ENCODE measurements at regions not wholly inside any gene's neighbourhood (a gene's known extent, or its start where the extent isn't known, plus 50 kb on each side); places are given as distances from the start of the nearest gene placed in this dataset.

DNA sequence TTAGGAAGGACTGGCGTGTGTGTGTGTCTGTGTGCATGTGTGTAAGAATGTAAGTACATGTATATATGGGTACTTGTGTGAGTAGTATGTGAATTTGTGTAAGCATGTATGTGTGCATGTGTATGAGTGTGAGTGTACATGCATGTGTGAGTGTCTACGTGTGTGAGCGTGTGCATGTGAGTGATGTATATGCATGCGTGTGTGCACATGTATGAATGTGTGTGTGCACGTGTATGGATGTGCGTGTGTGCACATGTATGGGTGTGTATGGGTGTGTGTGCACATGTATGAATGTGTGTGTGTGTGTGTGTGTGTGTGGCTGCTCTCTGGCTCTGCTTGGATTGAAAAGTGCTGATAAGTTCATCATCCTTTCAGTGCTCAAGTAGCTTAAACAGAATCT lies 154.5 kb downstream of the TENT4A start:
- no peaks in the 10 kb centered on the region for H3K4me1 ChIP-seq (ENCODE audit: control insufficient read depth, insufficient read depth, low read length)
- no peaks in the 10 kb centered on the region; the same call in 1 of the 2 replicates for H3K27me3 ChIP-seq (ENCODE audit: control insufficient read depth, insufficient read depth, low read length)
- DNase-seq (ENCODE audit: low read depth, low spot score), result no peak
- no peak for ATAC-seq
- no peaks in the 10 kb centered on the region for H3K9me3 ChIP-seq (ENCODE audit: control insufficient read depth, insufficient read depth, low read depth, low read length)
- H3K27ac ChIP-seq (ENCODE audit: low read length), result no peak overlapping the region
- in situ Hi-C loops (cut with HindIII; ENCODE audit: low pct_unique_long_range_greater_than_20kb, low sequenced_read_pairs), result no loop called here
- H3K36me3 ChIP-seq (ENCODE audit: control insufficient read depth, insufficient read depth, low read length), result no peaks in the 10 kb centered on the region
- no TSS peak for BruUV-seq (replicated peaks)
- no peak overlapping the region for H3K4me3 ChIP-seq (ENCODE audit: low read depth in 2 of 2, low read length in 2 of 2)
- ChIA-PET POLR2A (interaction anchor here (0.6 kb wide), 1 partner anchor 69 kb away, joined by 3 read pairs; no protein-coding TSS in a partner anchor), CTCF (no interaction called here)
- intact Hi-C loops (cut with micrococcal nuclease; ENCODE audit: unreplicated experiment), result no loop called here
- TF ChIP-seq, protein P1, sequence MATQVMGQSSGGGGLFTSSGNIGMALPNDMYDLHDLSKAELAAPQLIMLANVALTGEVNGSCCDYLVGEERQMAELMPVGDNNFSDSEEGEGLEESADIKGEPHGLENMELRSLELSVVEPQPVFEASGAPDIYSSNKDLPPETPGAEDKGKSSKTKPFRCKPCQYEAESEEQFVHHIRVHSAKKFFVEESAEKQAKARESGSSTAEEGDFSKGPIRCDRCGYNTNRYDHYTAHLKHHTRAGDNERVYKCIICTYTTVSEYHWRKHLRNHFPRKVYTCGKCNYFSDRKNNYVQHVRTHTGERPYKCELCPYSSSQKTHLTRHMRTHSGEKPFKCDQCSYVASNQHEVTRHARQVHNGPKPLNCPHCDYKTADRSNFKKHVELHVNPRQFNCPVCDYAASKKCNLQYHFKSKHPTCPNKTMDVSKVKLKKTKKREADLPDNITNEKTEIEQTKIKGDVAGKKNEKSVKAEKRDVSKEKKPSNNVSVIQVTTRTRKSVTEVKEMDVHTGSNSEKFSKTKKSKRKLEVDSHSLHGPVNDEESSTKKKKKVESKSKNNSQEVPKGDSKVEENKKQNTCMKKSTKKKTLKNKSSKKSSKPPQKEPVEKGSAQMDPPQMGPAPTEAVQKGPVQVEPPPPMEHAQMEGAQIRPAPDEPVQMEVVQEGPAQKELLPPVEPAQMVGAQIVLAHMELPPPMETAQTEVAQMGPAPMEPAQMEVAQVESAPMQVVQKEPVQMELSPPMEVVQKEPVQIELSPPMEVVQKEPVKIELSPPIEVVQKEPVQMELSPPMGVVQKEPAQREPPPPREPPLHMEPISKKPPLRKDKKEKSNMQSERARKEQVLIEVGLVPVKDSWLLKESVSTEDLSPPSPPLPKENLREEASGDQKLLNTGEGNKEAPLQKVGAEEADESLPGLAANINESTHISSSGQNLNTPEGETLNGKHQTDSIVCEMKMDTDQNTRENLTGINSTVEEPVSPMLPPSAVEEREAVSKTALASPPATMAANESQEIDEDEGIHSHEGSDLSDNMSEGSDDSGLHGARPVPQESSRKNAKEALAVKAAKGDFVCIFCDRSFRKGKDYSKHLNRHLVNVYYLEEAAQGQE (IDR thresholded peaks at IDR 0.05; ENCODE audit: insufficient read depth in 1 of 2, low read depth in 2 of 2, low read length in 1 of 2), result no peak
- TF ChIP-seq POLR2AphosphoS5 (IDR thresholded peaks at IDR 0.05; ENCODE audit: low read depth, low read length), result no peak
- TF ChIP-seq TCF7L2 (IDR thresholded peaks at IDR 0.05; ENCODE audit: low read depth, low read length), result no peak
- no peak for TF ChIP-seq SIN3A (IDR thresholded peaks at IDR 0.05; ENCODE audit: borderline replicate concordance, insufficient read depth, low read depth, low read length)
- no peak for TF ChIP-seq CTCF (IDR thresholded peaks at IDR 0.05)

DNA sequence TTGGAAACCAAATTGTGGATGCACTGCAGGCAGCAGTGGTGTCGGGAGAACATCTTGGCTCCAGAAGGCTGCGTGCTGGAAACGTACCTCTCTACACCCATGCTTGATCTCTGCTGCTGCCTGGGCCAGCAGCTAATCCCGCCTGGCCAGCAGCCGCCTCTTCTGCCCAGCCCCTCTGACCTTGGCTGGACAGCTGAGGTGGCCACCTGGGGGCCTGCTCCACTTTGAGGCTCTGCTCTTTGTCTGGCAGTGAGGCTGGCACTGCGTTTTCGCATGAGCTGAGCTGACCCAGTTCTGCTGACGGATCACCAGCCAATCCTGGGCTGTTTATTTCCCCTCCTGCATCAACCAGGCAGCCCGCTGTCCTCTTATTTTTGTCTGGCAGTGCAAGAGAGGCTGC lies 154.9 kb downstream of the TENT4A start:
- DNase-seq (ENCODE audit: low read depth, low spot score) (no peak), ATAC-seq (no peak)
- ChIA-PET CTCF (no interaction called here), POLR2A (interaction anchor here (0.6 kb wide), 1 partner anchor 70 kb away, joined by 3 read pairs; no protein-coding TSS in a partner anchor)
- Histone ChIP-seq H3K4me3 (ENCODE audit: low read depth in 2 of 2, low read length in 2 of 2) (no peak overlapping the region), H3K27me3 (ENCODE audit: control insufficient read depth, insufficient read depth, low read length) (no peaks in the 10 kb centered on the region; the same call in 1 of the 2 replicates), H3K4me1 (ENCODE audit: control insufficient read depth, insufficient read depth, low read length) (no peaks in the 10 kb centered on the region), H3K9me3 (ENCODE audit: control insufficient read depth, insufficient read depth, low read depth, low read length) (no peaks in the 10 kb centered on the region), H3K27ac (ENCODE audit: low read length) (no peak overlapping the region), H3K36me3 (ENCODE audit: control insufficient read depth, insufficient read depth, low read length) (no peaks in the 10 kb centered on the region)
- TF ChIP-seq CTCF (IDR thresholded peaks at IDR 0.05) (no peak), TCF7L2 (IDR thresholded peaks at IDR 0.05; ENCODE audit: low read depth, low read length) (no peak), SIN3A (IDR thresholded peaks at IDR 0.05; ENCODE audit: borderline replicate concordance, insufficient read depth, low read depth, low read length) (no peak)
- in situ Hi-C loops (cut with HindIII; ENCODE audit: low pct_unique_long_range_greater_than_20kb, low sequenced_read_pairs), result no loop called here
- no TSS peak for BruUV-seq (replicated peaks)
- intact Hi-C loops (cut with micrococcal nuclease; ENCODE audit: unreplicated experiment), result no loop called here

Measured in Panc1 (cell line).